ENCODE measurements at regions not wholly inside any gene's neighbourhood (a gene's known extent, or its start where the extent isn't known, plus 50 kb on each side); places are given as distances from the start of the nearest gene placed in this dataset.
"Not testable (repeated sequence)": the region's sequence is repeated elsewhere in the genome, so short reads cannot be mapped to it uniquely, and the experiment has no call there.

- no peak for TF ChIP-seq CTCF (conservative IDR thresholded peaks at IDR 0.05; ENCODE audit: low read depth, low read length)
- no peak overlapping the region for H3K4me3 ChIP-seq (ENCODE audit: low read depth, low read length)
- no peak for DNase-seq (ENCODE audit: low read depth)
Observed at GRCh38 chr1:234769284-234769985, 159.5 kb upstream of the IRF2BP2 start.

GRCh38 chr1:234768569-234769283, 158.7 kb upstream of the IRF2BP2 start:
- no peak overlapping the region for H3K4me3 ChIP-seq (ENCODE audit: low read depth, low read length)
- DNase-seq (ENCODE audit: low read depth) = no peak
- TF ChIP-seq CTCF (conservative IDR thresholded peaks at IDR 0.05; ENCODE audit: low read depth, low read length) = no peak

GRCh38 chr1:234768171-234768568, 158.2 kb upstream of the IRF2BP2 start:
- no peak overlapping the region for H3K4me3 ChIP-seq (ENCODE audit: low read depth, low read length)
- no peak for TF ChIP-seq CTCF (conservative IDR thresholded peaks at IDR 0.05; ENCODE audit: low read depth, low read length)
- DNase-seq (ENCODE audit: low read depth) = no peak

- TF ChIP-seq CTCF (conservative IDR thresholded peaks at IDR 0.05; ENCODE audit: low read depth, low read length) = no peak
- no peak for DNase-seq (ENCODE audit: low read depth)
- no peak overlapping the region for H3K4me3 ChIP-seq (ENCODE audit: low read depth, low read length)
Observed at GRCh38 chr1:234765672-234766071, 155.7 kb upstream of the IRF2BP2 start.

GRCh38 chr1:234765181-234765580, 155.2 kb upstream of the IRF2BP2 start:
- no peak overlapping the region for H3K4me3 ChIP-seq (ENCODE audit: low read depth, low read length)
- DNase-seq (ENCODE audit: low read depth) = no peak
- TF ChIP-seq CTCF (conservative IDR thresholded peaks at IDR 0.05; ENCODE audit: low read depth, low read length) = no peak

GRCh38 chr1:234763910-234764309, 153.9 kb upstream of the IRF2BP2 start:
- no peak overlapping the region for H3K4me3 ChIP-seq (ENCODE audit: low read depth, low read length)
- TF ChIP-seq CTCF (conservative IDR thresholded peaks at IDR 0.05; ENCODE audit: low read depth, low read length) = no peak
- no peak for DNase-seq (ENCODE audit: low read depth)

- TF ChIP-seq CTCF (conservative IDR thresholded peaks at IDR 0.05; ENCODE audit: low read depth, low read length) = no peak
- H3K4me3 ChIP-seq (ENCODE audit: low read depth, low read length) = no peak overlapping the region
- DNase-seq (ENCODE audit: low read depth) = no peak
Observed at GRCh38 chr1:234763367-234763766, 153.4 kb upstream of the IRF2BP2 start.

- not testable (repeated sequence) for H3K4me3 ChIP-seq (ENCODE audit: low read depth, low read length); DNase-seq (ENCODE audit: low read depth)
Observed at GRCh38 chr1:234762127-234762526, 152.1 kb upstream of the IRF2BP2 start.

Measured in epithelial cell of proximal tubule (primary cell).